Activated T-helper 1 cell treated with anti-CD3 and anti-CD28 coated beads, Interleukin-12 subunit alpha, Interleukin-12 subunit beta, Interleukin-2, Interleukin-4 antibody, amounts not matched to agents 30 ng/mL and 10 ng/mL and 1 ng/mL, durations not matched to agents 14 hours and 24 hours and 36 hours (primary cell): ENCODE measurements at regions not wholly inside any gene's neighbourhood (a gene's known extent, or its start where the extent isn't known, plus 50 kb on each side); places are given as distances from the start of the nearest gene placed in this dataset.

ENCODE experiments used
- DNase-seq: peaks from one replicate; pipeline ENCODE4 v3.0.0; 2021; ENCODE audit warnings: low spot score
- H3K27ac Mint-ChIP-seq: one replicate; pipeline ENCODE4 v1.8.0; 2021; ENCODE audit warnings: mild to moderate bottlenecking, mixed read lengths
- H3K27me3 Mint-ChIP-seq: one replicate; pipeline ENCODE4 v1.8.0; 2022; ENCODE audit warnings: mild to moderate bottlenecking, moderate library complexity, mixed read lengths; ENCODE audit not compliant: insufficient read depth
- H3K36me3 Mint-ChIP-seq: one replicate; pipeline ENCODE4 v1.8.0; 2021; ENCODE audit warnings: low read depth, mixed read lengths
- H3K4me1 Mint-ChIP-seq: one replicate; pipeline ENCODE4 v1.8.0; 2021; ENCODE audit warnings: low read depth, mixed read lengths
- H3K4me3 Mint-ChIP-seq: one replicate; pipeline ENCODE4 v1.8.0; 2021; ENCODE audit warnings: mild to moderate bottlenecking, moderate library complexity, mixed read lengths
- H3K9me3 Mint-ChIP-seq: one replicate; pipeline ENCODE4 v1.8.0; 2021; ENCODE audit warnings: mixed read lengths
- intact Hi-C: fragments of 100-400 bp; cut with micrococcal nuclease; formaldehyde crosslinking; loops from one replicate; pipeline ENCODE4 v1.15.1; 2024

DNA sequence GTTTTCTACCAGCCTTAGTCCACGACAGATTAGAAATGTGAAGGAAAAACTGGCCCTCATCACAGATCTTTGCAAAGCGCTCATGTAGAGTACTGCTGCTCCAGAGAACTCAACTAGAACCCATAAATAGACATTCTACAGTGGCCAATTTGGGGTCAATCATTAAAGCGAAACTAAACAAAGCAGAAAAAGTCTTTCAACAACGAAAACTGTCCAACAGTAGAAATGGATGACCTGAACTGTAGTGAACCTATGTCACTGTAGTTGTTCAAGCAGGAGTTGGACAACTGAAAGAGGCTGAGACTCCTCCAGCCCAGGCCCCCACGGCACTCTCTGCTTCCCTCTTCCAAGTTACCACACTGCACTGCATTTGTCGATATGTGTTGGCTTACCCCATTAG, 472.6 kb downstream of the BCAT1 start:
- intact Hi-C loops: no loop called here

DNA sequence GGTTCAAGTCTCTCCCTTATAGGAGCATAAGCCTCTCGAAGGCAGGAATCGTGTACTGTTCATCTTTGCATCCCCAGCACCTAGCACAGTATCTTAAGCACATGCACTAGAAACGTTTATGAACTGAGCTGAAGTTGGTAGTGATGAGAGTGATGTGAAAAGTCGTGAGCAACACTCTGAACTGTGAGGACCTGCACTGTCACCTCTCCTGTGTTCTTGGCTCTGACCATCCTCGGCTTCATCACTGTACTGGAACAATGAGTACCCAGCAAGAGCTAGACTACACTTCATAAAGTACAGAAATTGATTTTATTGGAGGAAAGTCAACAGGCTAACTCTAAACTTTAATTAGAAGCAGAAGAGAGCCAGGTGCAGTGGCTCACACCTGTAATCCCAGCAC, 473.6 kb downstream of the BCAT1 start:
- H3K4me1 Mint-ChIP-seq: no peaks in the 10 kb centered on the region
- no peaks in the 10 kb centered on the region for H3K36me3 Mint-ChIP-seq
- no peak for DNase-seq
- H3K27me3 Mint-ChIP-seq: peaks cover 3% of the 10 kb centered on the region
- intact Hi-C loops: no loop called here
- no peaks in the 10 kb centered on the region for H3K9me3 Mint-ChIP-seq
- H3K4me3 Mint-ChIP-seq: no peak overlapping the region
- no peak overlapping the region for H3K27ac Mint-ChIP-seq

More for the DNA sequence above, 472.6 kb downstream of the BCAT1 start:
- no peaks in the 10 kb centered on the region for H3K9me3 Mint-ChIP-seq
- no peak overlapping the region for H3K4me3 Mint-ChIP-seq
- H3K27ac Mint-ChIP-seq: no peak overlapping the region
- H3K36me3 Mint-ChIP-seq: no peaks in the 10 kb centered on the region
- DNase-seq: no peak
- peaks cover 3% of the 10 kb centered on the region for H3K27me3 Mint-ChIP-seq
- H3K4me1 Mint-ChIP-seq: no peaks in the 10 kb centered on the region

DNA sequence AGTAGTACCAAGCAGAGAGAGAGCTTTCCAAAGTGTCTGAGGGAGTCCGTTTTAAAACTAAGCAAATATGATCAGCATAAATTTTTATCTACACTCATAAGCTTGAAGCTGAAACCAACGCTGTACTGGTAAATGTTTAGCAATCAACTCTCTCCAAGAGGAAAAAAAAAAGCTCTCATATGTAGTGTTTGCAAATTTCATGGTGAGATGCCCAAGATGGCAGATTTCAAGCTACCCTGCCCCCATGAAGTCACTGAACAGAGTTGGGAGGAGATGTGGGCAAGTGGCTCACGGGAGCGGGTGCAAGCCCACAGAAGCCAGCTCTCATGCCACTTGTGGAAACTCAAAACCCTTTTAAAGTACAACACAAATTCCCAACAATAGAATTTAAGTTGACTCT, 475.8 kb downstream of the BCAT1 start:
- intact Hi-C loops: no loop called here
- H3K36me3 Mint-ChIP-seq: no peaks in the 10 kb centered on the region
- H3K27ac Mint-ChIP-seq: no peak overlapping the region
- H3K4me1 Mint-ChIP-seq: no peaks in the 10 kb centered on the region
- H3K9me3 Mint-ChIP-seq: no peaks in the 10 kb centered on the region
- no peaks in the 10 kb centered on the region for H3K27me3 Mint-ChIP-seq
- H3K4me3 Mint-ChIP-seq: no peak overlapping the region
- no peak for DNase-seq

DNA sequence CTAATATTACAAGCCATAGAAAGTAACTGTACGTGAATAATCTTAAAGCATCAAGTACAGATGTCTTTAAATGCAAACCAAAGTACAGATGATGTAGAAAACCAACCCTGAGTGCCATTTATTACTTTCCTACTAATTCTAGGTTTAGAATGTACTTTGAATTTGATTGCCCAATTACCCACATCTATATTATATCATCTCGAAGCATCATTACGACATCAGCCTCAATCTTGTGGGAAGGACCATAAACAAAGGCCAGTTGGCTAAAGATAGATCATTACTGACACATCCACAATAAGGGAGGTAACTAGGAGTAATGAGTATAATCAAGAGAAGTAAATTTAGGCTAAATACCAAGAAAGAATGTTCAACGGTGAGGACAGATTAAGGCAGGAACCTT, 478.9 kb downstream of the BCAT1 start:
- H3K4me1 Mint-ChIP-seq: no peaks in the 10 kb centered on the region
- no peaks in the 10 kb centered on the region for H3K27me3 Mint-ChIP-seq
- no peaks in the 10 kb centered on the region for H3K9me3 Mint-ChIP-seq
- H3K27ac Mint-ChIP-seq: no peak overlapping the region
- intact Hi-C loops: no loop called here
- H3K36me3 Mint-ChIP-seq: no peaks in the 10 kb centered on the region
- H3K4me3 Mint-ChIP-seq: no peak overlapping the region
- DNase-seq: no peak

DNA sequence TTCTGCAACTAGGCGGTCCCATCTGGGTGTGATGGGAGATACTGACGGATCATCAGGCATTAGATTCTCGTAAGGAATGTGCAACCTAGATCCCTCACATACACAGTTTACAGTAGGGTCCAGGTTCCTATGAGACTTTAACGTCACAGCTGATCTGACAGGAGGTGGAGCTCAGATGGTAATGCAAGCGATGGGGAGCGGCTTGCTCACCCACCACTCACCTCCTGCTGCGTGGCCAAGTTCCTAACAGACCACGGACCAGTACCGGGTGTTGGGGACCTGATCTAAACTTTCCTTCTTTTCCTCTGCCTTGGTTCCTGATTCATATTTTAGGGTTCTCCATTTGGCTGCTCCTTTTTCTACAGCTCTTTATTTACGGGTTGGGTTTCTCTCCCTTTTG, 479.8 kb downstream of the BCAT1 start:
- Mint-ChIP-seq H3K4me3 (no peak overlapping the region), H3K27ac (no peak overlapping the region), H3K4me1 (no peaks in the 10 kb centered on the region), H3K36me3 (no peaks in the 10 kb centered on the region), H3K27me3 (no peaks in the 10 kb centered on the region), H3K9me3 (no peaks in the 10 kb centered on the region)
- intact Hi-C loops: no loop called here
- DNase-seq: no peak

DNA sequence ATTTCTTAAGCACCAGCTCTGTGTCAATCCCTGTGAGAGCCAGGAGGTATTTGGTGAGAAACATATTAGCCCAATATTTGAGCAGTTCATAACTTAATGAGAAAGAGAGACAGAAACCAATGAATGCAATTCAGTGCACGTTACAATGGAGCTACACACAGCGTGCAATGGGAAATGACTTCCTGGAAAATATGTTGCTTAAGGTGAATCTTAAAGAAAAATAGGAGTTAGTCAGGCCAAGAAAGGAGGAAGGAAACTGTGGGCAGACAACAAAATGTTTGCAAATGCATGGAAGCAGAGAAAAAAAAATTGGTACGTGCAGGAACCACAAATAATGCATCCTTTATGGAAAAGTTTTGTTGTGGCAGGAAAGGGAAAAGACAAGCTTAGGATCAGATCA, 481.7 kb downstream of the BCAT1 start:
- intact Hi-C loops: no loop called here
- Mint-ChIP-seq H3K27me3 (no peaks in the 10 kb centered on the region), H3K27ac (no peak overlapping the region), H3K9me3 (no peaks in the 10 kb centered on the region), H3K4me1 (no peaks in the 10 kb centered on the region), H3K36me3 (no peaks in the 10 kb centered on the region), H3K4me3 (no peak overlapping the region)
- DNase-seq: no peak

DNA sequence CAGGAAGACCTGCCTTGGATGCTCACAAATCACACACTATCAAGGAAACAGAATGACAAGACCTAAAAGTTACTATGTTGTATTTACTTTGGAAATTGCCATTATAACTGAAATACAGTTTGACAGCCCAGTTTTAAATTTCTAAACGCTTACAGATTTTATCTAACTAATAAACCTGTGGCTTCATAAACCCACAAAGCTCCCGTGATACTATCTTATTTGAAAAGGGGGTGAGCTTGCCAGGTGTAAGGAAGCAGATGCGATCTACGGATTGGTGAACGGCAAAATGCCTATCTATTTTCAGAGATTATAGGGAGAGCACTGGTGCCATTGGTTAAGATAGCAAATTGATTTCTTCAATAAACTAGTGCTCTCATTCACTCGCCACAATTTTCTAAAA, 485.5 kb downstream of the BCAT1 start:
- H3K36me3 Mint-ChIP-seq: no peaks in the 10 kb centered on the region
- no peak for DNase-seq
- H3K4me1 Mint-ChIP-seq: no peaks in the 10 kb centered on the region
- H3K4me3 Mint-ChIP-seq: no peak overlapping the region
- peaks cover 3% of the 10 kb centered on the region for H3K27me3 Mint-ChIP-seq
- intact Hi-C loops: no loop called here
- H3K9me3 Mint-ChIP-seq: no peaks in the 10 kb centered on the region
- H3K27ac Mint-ChIP-seq: no peak overlapping the region

DNA sequence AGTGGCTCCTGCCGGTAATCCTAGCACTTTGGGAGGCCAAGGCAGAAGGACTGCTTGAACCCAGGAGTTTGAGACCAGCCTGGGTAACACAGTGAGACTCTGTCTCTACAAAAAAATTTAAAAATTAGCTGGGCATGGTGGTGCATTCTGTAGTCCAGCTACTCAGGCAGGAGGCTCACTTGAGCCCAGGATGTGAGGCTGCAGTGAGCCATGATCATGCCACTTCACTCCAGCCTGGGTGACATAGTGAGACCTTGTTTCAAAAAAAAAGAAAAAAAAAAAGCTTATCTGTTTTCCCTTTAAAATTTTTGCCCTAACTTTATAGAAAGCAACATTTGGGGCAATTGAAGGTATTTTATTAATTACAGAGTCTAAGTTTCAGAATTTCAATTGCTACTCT, 486.0 kb downstream of the BCAT1 start:
- intact Hi-C loops: no loop called here
- Mint-ChIP-seq H3K36me3 (no peaks in the 10 kb centered on the region), H3K27ac (no peak overlapping the region), H3K9me3 (no peaks in the 10 kb centered on the region), H3K27me3 (peaks cover 3% of the 10 kb centered on the region), H3K4me1 (no peaks in the 10 kb centered on the region), H3K4me3 (no peak overlapping the region)
- no peak for DNase-seq

DNA sequence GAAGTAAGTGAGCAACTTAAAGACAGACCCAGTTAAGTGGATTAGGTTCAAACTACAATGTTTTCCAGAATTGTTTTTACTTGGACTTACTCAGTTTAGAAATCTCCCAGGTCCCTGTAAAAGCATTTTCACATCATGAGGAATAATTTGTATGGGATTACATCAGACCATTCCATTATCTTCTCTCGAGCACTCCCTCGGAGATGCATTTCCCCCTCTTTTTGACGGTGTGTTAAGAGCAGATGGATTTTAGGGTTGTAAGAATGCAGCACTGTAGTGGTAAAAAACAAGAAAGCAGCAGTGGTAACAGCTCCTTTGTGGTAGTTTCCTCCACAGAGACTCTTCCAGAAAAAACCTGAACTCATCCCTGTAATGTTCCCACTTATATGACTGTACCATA, 488.4 kb downstream of the BCAT1 start:
- H3K4me1 Mint-ChIP-seq: no peaks in the 10 kb centered on the region
- no peak for DNase-seq
- no peak overlapping the region for H3K4me3 Mint-ChIP-seq
- H3K36me3 Mint-ChIP-seq: no peaks in the 10 kb centered on the region
- intact Hi-C loops: no loop called here
- H3K27ac Mint-ChIP-seq: no peak overlapping the region
- H3K27me3 Mint-ChIP-seq: peaks cover 3% of the 10 kb centered on the region
- H3K9me3 Mint-ChIP-seq: no peaks in the 10 kb centered on the region

DNA sequence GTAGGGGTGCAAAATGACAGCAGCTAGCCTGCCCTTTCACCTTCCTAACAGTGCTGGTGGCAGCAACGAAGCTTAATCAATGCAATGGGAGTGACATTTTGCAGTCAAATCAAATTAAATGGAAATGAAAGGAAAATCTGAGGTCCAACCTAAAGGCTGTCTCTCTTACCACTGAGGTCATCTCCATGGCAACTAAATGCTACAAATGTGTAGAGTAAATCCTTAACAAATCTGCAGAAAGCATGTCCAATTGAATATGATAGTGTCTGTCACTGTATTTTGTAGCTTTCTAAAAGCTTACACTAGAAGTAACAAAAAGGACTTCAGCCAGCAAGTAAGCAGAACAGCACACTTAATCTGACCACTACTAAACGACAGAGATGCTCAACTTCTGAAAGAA, 488.8 kb downstream of the BCAT1 start:
- intact Hi-C loops: no loop called here
- H3K36me3 Mint-ChIP-seq: no peaks in the 10 kb centered on the region
- no peaks in the 10 kb centered on the region for H3K9me3 Mint-ChIP-seq
- peaks cover 3% of the 10 kb centered on the region for H3K27me3 Mint-ChIP-seq
- H3K4me1 Mint-ChIP-seq: no peaks in the 10 kb centered on the region
- H3K27ac Mint-ChIP-seq: no peak overlapping the region
- no peak for DNase-seq
- H3K4me3 Mint-ChIP-seq: no peak overlapping the region

DNA sequence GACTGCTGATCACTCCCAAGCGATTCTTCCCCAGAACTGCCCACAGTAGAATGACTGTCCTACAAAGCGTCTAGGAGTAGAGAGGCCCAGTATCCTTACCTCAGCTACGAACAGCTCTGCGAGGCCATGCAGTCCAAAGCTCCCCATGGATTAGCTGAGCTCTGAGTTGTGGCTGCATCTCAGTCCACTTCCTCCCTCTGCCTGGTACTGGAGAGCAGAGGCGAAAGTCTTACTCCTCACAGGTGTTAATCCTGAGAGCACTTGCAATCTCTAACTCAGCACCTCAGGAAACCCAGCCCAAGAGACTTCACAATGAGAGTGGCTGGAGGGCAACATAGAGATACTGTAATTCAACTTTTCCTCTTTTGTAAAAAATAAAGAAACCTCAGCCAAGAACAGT, 493.1 kb downstream of the BCAT1 start:
- H3K27me3 Mint-ChIP-seq: no peaks in the 10 kb centered on the region

DNA sequence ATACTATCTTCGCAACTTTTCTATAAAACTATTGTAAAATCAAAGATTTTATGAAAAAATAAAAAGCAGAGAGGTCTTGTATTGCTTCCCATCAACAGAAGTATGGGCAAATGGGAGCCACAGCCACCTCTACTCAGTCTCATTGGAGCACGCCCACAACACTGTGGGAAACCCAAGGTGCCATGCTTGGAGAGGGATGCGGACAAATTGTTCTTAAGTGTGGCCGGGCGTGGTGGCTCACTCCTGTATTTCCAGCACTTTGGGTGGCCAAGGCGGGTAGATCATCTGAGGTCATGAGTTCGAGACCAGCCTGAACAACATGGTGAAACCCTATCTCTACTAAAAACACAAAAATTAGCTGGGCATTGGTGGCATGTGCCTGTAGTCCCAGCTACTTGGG, 498.2 kb upstream of the SOX5 start:
- H3K4me1 Mint-ChIP-seq: no peaks in the 10 kb centered on the region
- intact Hi-C loops: no loop called here
- no peaks in the 10 kb centered on the region for H3K36me3 Mint-ChIP-seq
- no peaks in the 10 kb centered on the region for H3K9me3 Mint-ChIP-seq
- no peaks in the 10 kb centered on the region for H3K27me3 Mint-ChIP-seq
- DNase-seq: no peak
- no peak overlapping the region for H3K27ac Mint-ChIP-seq
- no peak overlapping the region for H3K4me3 Mint-ChIP-seq

More for the DNA sequence above, 493.1 kb downstream of the BCAT1 start:
- H3K9me3 Mint-ChIP-seq: no peaks in the 10 kb centered on the region
- H3K36me3 Mint-ChIP-seq: no peaks in the 10 kb centered on the region
- intact Hi-C loops: no loop called here
- no peak overlapping the region for H3K4me3 Mint-ChIP-seq
- no peaks in the 10 kb centered on the region for H3K4me1 Mint-ChIP-seq
- DNase-seq: no peak
- H3K27ac Mint-ChIP-seq: no peak overlapping the region

DNA sequence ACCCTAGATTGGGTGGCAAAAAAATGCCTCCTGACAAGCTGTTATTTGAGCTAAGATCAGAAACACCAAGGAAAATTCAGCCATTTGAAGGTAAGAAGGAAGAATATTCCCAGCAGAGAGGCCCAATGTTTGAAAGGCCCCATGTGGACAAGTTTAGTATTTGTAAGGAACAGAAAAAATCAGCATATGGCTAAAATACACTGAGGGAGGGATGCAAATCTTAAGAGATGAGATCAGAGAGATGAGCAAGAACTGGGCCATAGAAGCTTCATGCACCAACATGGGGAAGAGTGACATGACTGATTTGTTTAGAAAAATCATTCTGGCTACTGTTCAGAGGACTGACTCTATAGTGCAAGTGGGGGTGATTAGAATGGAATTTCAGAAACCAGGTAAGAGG, 496.8 kb upstream of the SOX5 start:
- no peak for DNase-seq
- Mint-ChIP-seq H3K27ac (no peak overlapping the region), H3K27me3 (peaks cover 1% of the 10 kb centered on the region), H3K36me3 (no peaks in the 10 kb centered on the region), H3K4me1 (no peaks in the 10 kb centered on the region), H3K4me3 (no peak overlapping the region), H3K9me3 (no peaks in the 10 kb centered on the region)
- intact Hi-C loops: no loop called here

DNA sequence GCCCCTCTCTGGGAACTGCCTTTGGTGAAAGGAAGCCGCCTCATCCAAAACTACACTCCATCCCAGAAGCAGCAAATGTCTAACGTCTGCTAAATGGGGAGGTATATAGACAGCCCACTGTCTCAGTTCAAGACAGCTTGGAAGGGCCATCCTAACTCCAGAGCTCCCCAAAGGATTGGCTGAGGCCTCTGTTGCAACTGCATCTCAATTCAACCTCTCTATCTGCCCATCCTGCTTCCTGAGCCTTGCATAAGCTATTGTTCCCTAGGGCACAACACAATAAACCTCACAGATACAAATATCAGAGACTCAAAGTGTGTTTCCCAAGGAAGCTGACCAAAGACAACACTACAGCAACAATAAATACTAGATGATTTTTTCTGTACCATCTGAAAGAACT, 495.2 kb upstream of the SOX5 start:
- Mint-ChIP-seq H3K27ac (no peak overlapping the region), H3K4me3 (no peak overlapping the region), H3K27me3 (peaks cover 1% of the 10 kb centered on the region), H3K36me3 (no peaks in the 10 kb centered on the region), H3K9me3 (no peaks in the 10 kb centered on the region), H3K4me1 (no peaks in the 10 kb centered on the region)
- no peak for DNase-seq
- intact Hi-C loops: no loop called here
